MM.1S (cell line): ENCODE measurements at regions not wholly inside any gene's neighbourhood (a gene's known extent, or its start where the extent isn't known, plus 50 kb on each side); places are given as distances from the start of the nearest gene placed in this dataset.

Source experiments
- EZH2 ChIP-seq: fragments of 300-600 bp; sonication (generic); optimal IDR thresholded peaks from 2 replicates; pipeline ENCODE3; 2017; ENCODE audit warnings: low read depth, mild to moderate bottlenecking, antibody characterized with exemption, low read length, mixed read lengths
- TF ChIP-seq, protein P1 (sequence below): fragments of 300-600 bp; sonication (generic); IDR thresholded peaks from 2 replicates; pipeline ENCODE4 v1.5.1; 2016; ENCODE audit warnings: antibody characterized with exemption, low read length, mixed read lengths

DNA sequence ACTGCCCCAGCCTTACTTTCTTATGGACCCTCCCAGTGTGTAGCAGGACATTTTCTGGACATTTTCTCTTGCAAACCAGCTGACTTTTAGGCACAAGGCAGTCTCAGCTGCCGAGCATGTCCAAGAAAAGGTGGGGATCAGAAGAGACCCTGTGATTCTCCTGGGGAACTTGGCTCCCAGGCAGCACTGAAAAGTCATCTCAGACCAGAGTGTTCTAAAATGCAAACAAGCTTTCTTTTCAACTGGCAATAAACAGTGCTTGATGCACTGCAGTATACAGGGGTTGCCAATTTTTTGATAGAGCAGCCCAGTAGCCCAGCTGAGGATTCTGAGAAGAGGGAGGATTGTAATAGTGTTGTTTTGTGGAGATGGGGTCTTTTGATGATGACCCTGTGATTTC lies 168.0 kb upstream of the PHYHIPL start:
- TF ChIP-seq EZH2: no peak
- TF ChIP-seq, protein P1, sequence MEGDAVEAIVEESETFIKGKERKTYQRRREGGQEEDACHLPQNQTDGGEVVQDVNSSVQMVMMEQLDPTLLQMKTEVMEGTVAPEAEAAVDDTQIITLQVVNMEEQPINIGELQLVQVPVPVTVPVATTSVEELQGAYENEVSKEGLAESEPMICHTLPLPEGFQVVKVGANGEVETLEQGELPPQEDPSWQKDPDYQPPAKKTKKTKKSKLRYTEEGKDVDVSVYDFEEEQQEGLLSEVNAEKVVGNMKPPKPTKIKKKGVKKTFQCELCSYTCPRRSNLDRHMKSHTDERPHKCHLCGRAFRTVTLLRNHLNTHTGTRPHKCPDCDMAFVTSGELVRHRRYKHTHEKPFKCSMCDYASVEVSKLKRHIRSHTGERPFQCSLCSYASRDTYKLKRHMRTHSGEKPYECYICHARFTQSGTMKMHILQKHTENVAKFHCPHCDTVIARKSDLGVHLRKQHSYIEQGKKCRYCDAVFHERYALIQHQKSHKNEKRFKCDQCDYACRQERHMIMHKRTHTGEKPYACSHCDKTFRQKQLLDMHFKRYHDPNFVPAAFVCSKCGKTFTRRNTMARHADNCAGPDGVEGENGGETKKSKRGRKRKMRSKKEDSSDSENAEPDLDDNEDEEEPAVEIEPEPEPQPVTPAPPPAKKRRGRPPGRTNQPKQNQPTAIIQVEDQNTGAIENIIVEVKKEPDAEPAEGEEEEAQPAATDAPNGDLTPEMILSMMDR: no peak
